ENCODE measurements at regions not wholly inside any gene's neighbourhood (a gene's known extent, or its start where the extent isn't known, plus 50 kb on each side); places are given as distances from the start of the nearest gene placed in this dataset.

GRCh38 chr5:103718108-103718507 is 155.5 kb upstream of the NUDT12 start:
- DNase-seq = no peak

GRCh38 chr5:103708601-103709000 is 146.0 kb upstream of the NUDT12 start:
- no peak for DNase-seq

- peak in 1 of 2 experiments; percentile 38 for DNase-seq
These were observed 144.5 kb upstream of the NUDT12 start for GRCh38 chr5:103706939-103707682.

GRCh38 chr5:103703617-103704016 is 141.0 kb upstream of the NUDT12 start:
- DNase-seq = no peak

- DNase-seq = no peak
These were observed 130.9 kb upstream of the NUDT12 start for GRCh38 chr5:103693517-103693916.

GRCh38 chr5:103690676-103691075 is 128.1 kb upstream of the NUDT12 start:
- DNase-seq = no peak

GRCh38 chr5:103679873-103680272 is 117.3 kb upstream of the NUDT12 start:
- no peak for DNase-seq

GRCh38 chr5:103676198-103676597 is 113.6 kb upstream of the NUDT12 start:
- DNase-seq = peak in 1 of 2 experiments; percentile 23

- DNase-seq = no peak
These were observed 112.2 kb upstream of the NUDT12 start for GRCh38 chr5:103674739-103675138.

GRCh38 chr5:103674251-103674650 is 111.7 kb upstream of the NUDT12 start:
- peak; percentile 61 to 64 for DNase-seq

GRCh38 chr5:103669615-103670014 is 107.0 kb upstream of the NUDT12 start:
- peak; percentile 39 to 68 for DNase-seq

- DNase-seq = no peak
These were observed 105.7 kb upstream of the NUDT12 start for GRCh38 chr5:103668281-103668680.

- no peak for DNase-seq
These were observed 104.5 kb upstream of the NUDT12 start for GRCh38 chr5:103667068-103667467.

- DNase-seq = no peak
These were observed 94.7 kb upstream of the NUDT12 start for GRCh38 chr5:103657301-103657700.

- DNase-seq = no peak
These were observed 85.5 kb upstream of the NUDT12 start for GRCh38 chr5:103648086-103648485.

- peak in 1 of 2 experiments; percentile 23 for DNase-seq
These were observed 84.4 kb upstream of the NUDT12 start for GRCh38 chr5:103646698-103647614.

- DNase-seq = peak; percentile 56 to 66
These were observed 83.2 kb upstream of the NUDT12 start for GRCh38 chr5:103645816-103646215.

- no peak for DNase-seq
These were observed 76.4 kb upstream of the NUDT12 start for GRCh38 chr5:103638979-103639378.

- no peak for DNase-seq
These were observed 62.1 kb upstream of the NUDT12 start for GRCh38 chr5:103624675-103625074.

GRCh38 chr5:103624035-103624480 is 61.5 kb upstream of the NUDT12 start:
- no peak for DNase-seq

GRCh38 chr5:103623425-103623824 is 60.8 kb upstream of the NUDT12 start:
- DNase-seq = no peak

- no peak for DNase-seq
These were observed 59.0 kb upstream of the NUDT12 start for GRCh38 chr5:103621548-103621930.

- no peak for DNase-seq
These were observed 58.4 kb upstream of the NUDT12 start for GRCh38 chr5:103620851-103621547.
